ENCODE measurements at regions not wholly inside any gene's neighbourhood (a gene's known extent, or its start where the extent isn't known, plus 50 kb on each side); places are given as distances from the start of the nearest gene placed in this dataset.

DNA sequence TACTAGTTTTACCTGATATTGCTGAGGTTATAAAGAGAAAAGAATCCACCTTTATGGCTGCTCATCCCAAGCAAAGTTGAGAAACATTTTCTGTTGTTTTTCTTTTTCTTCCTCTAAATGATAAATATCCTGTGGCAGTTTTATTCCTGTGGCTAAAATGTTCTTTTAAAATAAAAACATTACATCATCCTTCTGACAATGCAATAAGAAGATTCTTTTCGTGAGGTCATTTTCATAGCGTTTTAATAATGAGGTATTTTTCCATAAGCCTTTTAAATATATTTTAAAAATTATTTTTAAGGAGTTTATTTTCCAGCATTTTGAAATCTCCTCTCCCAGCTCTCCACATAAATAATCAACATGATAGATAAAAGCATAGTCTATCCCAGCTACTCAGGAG, 52.8 kb upstream of the EPB41L3 start:
- TF ChIP-seq, protein P1, sequence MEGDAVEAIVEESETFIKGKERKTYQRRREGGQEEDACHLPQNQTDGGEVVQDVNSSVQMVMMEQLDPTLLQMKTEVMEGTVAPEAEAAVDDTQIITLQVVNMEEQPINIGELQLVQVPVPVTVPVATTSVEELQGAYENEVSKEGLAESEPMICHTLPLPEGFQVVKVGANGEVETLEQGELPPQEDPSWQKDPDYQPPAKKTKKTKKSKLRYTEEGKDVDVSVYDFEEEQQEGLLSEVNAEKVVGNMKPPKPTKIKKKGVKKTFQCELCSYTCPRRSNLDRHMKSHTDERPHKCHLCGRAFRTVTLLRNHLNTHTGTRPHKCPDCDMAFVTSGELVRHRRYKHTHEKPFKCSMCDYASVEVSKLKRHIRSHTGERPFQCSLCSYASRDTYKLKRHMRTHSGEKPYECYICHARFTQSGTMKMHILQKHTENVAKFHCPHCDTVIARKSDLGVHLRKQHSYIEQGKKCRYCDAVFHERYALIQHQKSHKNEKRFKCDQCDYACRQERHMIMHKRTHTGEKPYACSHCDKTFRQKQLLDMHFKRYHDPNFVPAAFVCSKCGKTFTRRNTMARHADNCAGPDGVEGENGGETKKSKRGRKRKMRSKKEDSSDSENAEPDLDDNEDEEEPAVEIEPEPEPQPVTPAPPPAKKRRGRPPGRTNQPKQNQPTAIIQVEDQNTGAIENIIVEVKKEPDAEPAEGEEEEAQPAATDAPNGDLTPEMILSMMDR (optimal IDR thresholded peaks at IDR 0.05 in 1 of 3, IDR thresholded peaks at IDR 0.05 in 1 of 3, conservative IDR thresholded peaks at IDR 0.05 in 1 of 3; ENCODE audit: extremely low read depth in 1 of 3, insufficient read depth in 2 of 3, low read length in 3 of 3), result no peak
- no peak for TF ChIP-seq EZH2 (IDR thresholded peaks at IDR 0.05; ENCODE audit: low read length)

All from keratinocyte (primary cell).